ENCODE measurements at regions not wholly inside any gene's neighbourhood (a gene's known extent, or its start where the extent isn't known, plus 50 kb on each side); places are given as distances from the start of the nearest gene placed in this dataset.

GRCh38 chr5:14017904-14018303, 73.4 kb upstream of the DNAH5 start:
- no peak for DNase-seq (ENCODE audit: low read depth in 3 of 3)

GRCh38 chr5:14016549-14016948, 72.1 kb upstream of the DNAH5 start:
- DNase-seq (ENCODE audit: low read depth in 3 of 3), result no peak

GRCh38 chr5:14011089-14012020, 66.9 kb upstream of the DNAH5 start:
- DNase-seq (ENCODE audit: low read depth in 3 of 3), result peak in 2 of 3 experiments; percentile 17 to 56

- no peak for DNase-seq (ENCODE audit: low read depth in 3 of 3)
Measured at GRCh38 chr5:14009575-14009974, 65.1 kb upstream of the DNAH5 start.

- no peak for DNase-seq (ENCODE audit: low read depth in 3 of 3)
Measured at GRCh38 chr5:14008819-14009311, 64.4 kb upstream of the DNAH5 start.

- no peak for DNase-seq (ENCODE audit: low read depth in 3 of 3)
Measured at GRCh38 chr5:14006823-14007520, 62.5 kb upstream of the DNAH5 start.

- DNase-seq (ENCODE audit: low read depth in 3 of 3), result no peak
Measured at GRCh38 chr5:14004598-14005394, 60.3 kb upstream of the DNAH5 start.

- no peak for DNase-seq (ENCODE audit: low read depth in 3 of 3)
Measured at GRCh38 chr5:14003936-14004335, 59.4 kb upstream of the DNAH5 start.

- no peak for DNase-seq (ENCODE audit: low read depth in 3 of 3)
Measured at GRCh38 chr5:14003513-14003912, 59.0 kb upstream of the DNAH5 start.

GRCh38 chr5:13998254-13998653, 53.8 kb upstream of the DNAH5 start:
- no peak for DNase-seq (ENCODE audit: low read depth in 3 of 3)

GRCh38 chr5:13997514-13997913, 53.0 kb upstream of the DNAH5 start:
- no peak for DNase-seq (ENCODE audit: low read depth in 3 of 3)

- no peak for DNase-seq (ENCODE audit: low read depth in 3 of 3)
Measured at GRCh38 chr5:13994621-13995253, 50.2 kb upstream of the DNAH5 start.
